CD4-positive, alpha-beta T cell (primary cell): ENCODE measurements at regions not wholly inside any gene's neighbourhood (a gene's known extent, or its start where the extent isn't known, plus 50 kb on each side); places are given as distances from the start of the nearest gene placed in this dataset.

Source experiments
- ATAC-seq: fragments of 200-7000 bp; cut with Tn5 transposase; one replicate; pipeline ENCODE4 v1.10.0; 2022; ENCODE audit warnings: mild to moderate bottlenecking; ENCODE audit not compliant: poor library complexity
- CTCF ChIA-PET: fragments of 350-600 bp; sonication (Branson Sonifier 250); formaldehyde crosslinking; loops from one replicate; lab custom pipeline; 2021; ENCODE audit warnings: antibody characterized with exemption, inconsistent platforms; lab: Charles Lee
- POLR2A ChIA-PET: fragments of 350-600 bp; sonication (Branson Sonifier 250); formaldehyde crosslinking; loops from one replicate; lab custom pipeline; 2021; ENCODE audit warnings: antibody characterized with exemption, inconsistent platforms; lab: Charles Lee
- DNase-seq, 14 experiments: peaks; one replicate each; pipeline ENCODE4 v3.0.0-alpha.2; 2013 to 2020; ENCODE audit warnings: mixed read lengths in 2 of 14
- H3K27ac ChIP-seq, 2 donors: one replicate each; pipeline versions ENCODE4 v1.5.1 to v1.7.0; 2013; ENCODE audit warnings: low read length in 2 of 2, low read depth in 1 of 2, mild to moderate bottlenecking in 1 of 2
- H3K27me3 ChIP-seq, 2 experiments: 1 replicate in 1 of 2; 2 replicates in 1 of 2; pipeline versions ENCODE4 v1.6.1 to v1.7.0; 2013; ENCODE audit warnings: low read length in 2 of 2, control low read depth in 1 of 2, mild to moderate bottlenecking in 1 of 2, moderate library complexity in 1 of 2; ENCODE audit not compliant: insufficient read depth in 2 of 2, control insufficient read depth in 1 of 2
- H3K36me3 ChIP-seq: one replicate; pipeline ENCODE4 v1.6.1; 2013; ENCODE audit warnings: low read length, control low read depth; ENCODE audit not compliant: insufficient read depth
- H3K4me1 ChIP-seq: one replicate; pipeline ENCODE4 v1.6.1; 2013; ENCODE audit warnings: low read length, control low read depth; ENCODE audit not compliant: insufficient read depth
- H3K4me3 ChIP-seq: one replicate; pipeline ENCODE4 v1.5.1; 2013; ENCODE audit warnings: mild to moderate bottlenecking, low read length, moderate library complexity
- H3K9me3 ChIP-seq, 2 experiments: 1 replicate in 1 of 2; 2 replicates in 1 of 2; pipeline versions ENCODE4 v1.6.1 to v1.7.0; 2013; ENCODE audit warnings: low read length in 2 of 2, mild to moderate bottlenecking in 2 of 2, control low read depth in 1 of 2, moderate library complexity in 1 of 2; ENCODE audit not compliant: control insufficient read depth in 1 of 2, insufficient read depth in 1 of 2
- H3K27ac Mint-ChIP-seq: one replicate; pipeline ENCODE4 v1.8.0; 2020; ENCODE audit warnings: mixed read lengths
- H3K27me3 Mint-ChIP-seq: one replicate; pipeline ENCODE4 v1.8.0; 2021; ENCODE audit warnings: mixed read lengths
- H3K36me3 Mint-ChIP-seq: one replicate; pipeline ENCODE4 v1.8.0; 2021; ENCODE audit warnings: low read depth, mixed read lengths
- H3K4me1 Mint-ChIP-seq: one replicate; pipeline ENCODE4 v1.8.0; 2021; ENCODE audit warnings: low read depth, mixed read lengths
- H3K4me3 Mint-ChIP-seq: one replicate; pipeline ENCODE4 v1.8.0; 2020; ENCODE audit warnings: mild to moderate bottlenecking, mixed read lengths
- H3K9me3 Mint-ChIP-seq: one replicate; pipeline ENCODE4 v1.8.0; 2020; ENCODE audit warnings: mixed read lengths
- intact Hi-C, 2 experiments: fragments of 100-400 bp; cut with DNase I in 1 of 2; cut with micrococcal nuclease in 1 of 2; formaldehyde crosslinking; loops; one replicate each; pipeline versions ENCODE4 v1.15.1 to v1.9.0; 2023 to 2025; cut with DNase I, micrococcal nuclease
- TF ChIP-seq, protein P1 (sequence below): fragments of 200-600 bp; IDR thresholded peaks from one replicate; pipeline ENCODE4 v1.8.0; 2022; ENCODE audit warnings: antibody characterized with exemption, mild to moderate bottlenecking

DNA sequence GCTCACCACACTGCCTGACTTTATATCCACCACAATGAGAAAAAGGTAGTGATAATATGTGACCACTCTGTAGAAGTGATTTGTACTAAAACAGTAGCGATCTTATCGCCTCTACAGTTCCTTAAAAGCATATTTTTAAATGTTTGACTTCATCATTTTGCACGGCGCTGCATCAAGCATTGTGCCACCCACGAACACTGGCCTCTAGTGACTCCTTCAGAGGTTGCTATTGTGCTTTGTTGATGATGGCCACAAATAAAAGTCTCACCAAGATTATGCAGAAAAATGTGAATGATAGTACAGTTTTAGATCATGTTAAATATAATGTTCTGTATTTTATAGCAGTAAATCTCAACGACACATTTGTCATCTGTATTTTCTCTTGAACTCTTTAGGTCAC is 186.5 kb upstream of the NCAM2 start:
- H3K27me3 Mint-ChIP-seq: no peaks in the 10 kb centered on the region
- peaks cover 11% of the 10 kb centered on the region for H3K9me3 Mint-ChIP-seq
- ChIA-PET CTCF (no interaction called here), POLR2A (no interaction called here)
- Histone ChIP-seq H3K36me3 (no peaks in the 10 kb centered on the region), H3K4me3 (no peak overlapping the region), H3K4me1 (no peaks in the 10 kb centered on the region), H3K9me3 (peaks cover 0 to 3% of the 10 kb centered on the region in 2 experiments), H3K27me3 (no peaks in the 10 kb centered on the region), H3K27ac (no peak overlapping the region)
- H3K36me3 Mint-ChIP-seq: no peaks in the 10 kb centered on the region
- ATAC-seq (no peak), DNase-seq (no peak)
- TF ChIP-seq, protein P1, sequence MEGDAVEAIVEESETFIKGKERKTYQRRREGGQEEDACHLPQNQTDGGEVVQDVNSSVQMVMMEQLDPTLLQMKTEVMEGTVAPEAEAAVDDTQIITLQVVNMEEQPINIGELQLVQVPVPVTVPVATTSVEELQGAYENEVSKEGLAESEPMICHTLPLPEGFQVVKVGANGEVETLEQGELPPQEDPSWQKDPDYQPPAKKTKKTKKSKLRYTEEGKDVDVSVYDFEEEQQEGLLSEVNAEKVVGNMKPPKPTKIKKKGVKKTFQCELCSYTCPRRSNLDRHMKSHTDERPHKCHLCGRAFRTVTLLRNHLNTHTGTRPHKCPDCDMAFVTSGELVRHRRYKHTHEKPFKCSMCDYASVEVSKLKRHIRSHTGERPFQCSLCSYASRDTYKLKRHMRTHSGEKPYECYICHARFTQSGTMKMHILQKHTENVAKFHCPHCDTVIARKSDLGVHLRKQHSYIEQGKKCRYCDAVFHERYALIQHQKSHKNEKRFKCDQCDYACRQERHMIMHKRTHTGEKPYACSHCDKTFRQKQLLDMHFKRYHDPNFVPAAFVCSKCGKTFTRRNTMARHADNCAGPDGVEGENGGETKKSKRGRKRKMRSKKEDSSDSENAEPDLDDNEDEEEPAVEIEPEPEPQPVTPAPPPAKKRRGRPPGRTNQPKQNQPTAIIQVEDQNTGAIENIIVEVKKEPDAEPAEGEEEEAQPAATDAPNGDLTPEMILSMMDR: no peak
- H3K27ac Mint-ChIP-seq: no peak overlapping the region
- no peaks in the 10 kb centered on the region for H3K4me1 Mint-ChIP-seq
- no peak overlapping the region for H3K4me3 Mint-ChIP-seq
- intact Hi-C loops: no loop called here

DNA sequence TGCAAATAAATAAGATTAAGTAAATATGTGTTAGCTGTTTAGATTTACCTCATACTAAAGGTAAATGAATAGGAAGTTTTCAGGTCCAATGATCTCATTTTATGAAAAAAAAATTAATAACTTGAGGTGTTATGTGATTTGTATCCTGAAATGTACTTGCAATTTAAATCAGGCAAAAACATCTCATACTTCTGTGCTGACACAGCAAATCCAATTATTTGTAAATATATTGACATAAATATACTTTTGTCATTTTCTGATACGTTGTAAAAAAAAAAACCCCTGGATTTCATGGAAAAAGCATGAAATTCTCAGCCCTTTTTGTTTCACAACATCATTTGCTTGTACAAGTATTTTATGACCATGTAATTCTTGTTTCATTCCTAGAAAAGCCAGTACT is 184.1 kb upstream of the NCAM2 start:
- no peaks in the 10 kb centered on the region for H3K27me3 ChIP-seq
- peaks cover 14% of the 10 kb centered on the region for H3K9me3 Mint-ChIP-seq
- no peaks in the 10 kb centered on the region for H3K36me3 ChIP-seq
- H3K36me3 Mint-ChIP-seq: no peaks in the 10 kb centered on the region
- H3K4me1 Mint-ChIP-seq: no peaks in the 10 kb centered on the region
- H3K27ac ChIP-seq: no peak overlapping the region
- H3K4me3 ChIP-seq: no peak overlapping the region
- POLR2A ChIA-PET: no interaction called here
- CTCF ChIA-PET: no interaction called here
- no peak overlapping the region for H3K4me3 Mint-ChIP-seq
- ATAC-seq (no peak), DNase-seq (no peak)
- TF ChIP-seq, protein P1: no peak
- H3K9me3 ChIP-seq: peaks cover 0 to 5% of the 10 kb centered on the region in 2 experiments
- intact Hi-C loops: no loop called here
- H3K27ac Mint-ChIP-seq: no peak overlapping the region
- no peaks in the 10 kb centered on the region for H3K4me1 ChIP-seq
- H3K27me3 Mint-ChIP-seq: no peaks in the 10 kb centered on the region

DNA sequence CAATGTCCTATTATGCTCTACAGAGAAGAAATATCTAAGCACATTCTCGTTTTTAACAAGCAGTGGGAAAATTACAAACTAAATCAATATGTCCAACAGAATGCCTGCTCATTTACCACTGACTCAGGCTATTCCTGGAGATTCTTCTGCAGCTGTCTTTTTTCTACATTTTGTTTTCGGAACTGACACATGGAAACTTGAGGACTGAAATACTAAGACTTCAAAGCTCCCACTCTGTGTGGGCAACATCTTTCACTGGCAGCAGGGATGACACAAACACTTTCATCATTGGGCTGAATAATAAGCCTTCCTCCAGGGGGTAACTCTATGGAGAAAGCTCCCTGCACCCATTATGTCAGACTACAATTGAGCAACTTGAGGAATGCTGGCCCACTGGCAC is 175.5 kb upstream of the NCAM2 start:
- Histone ChIP-seq H3K27me3 (no peaks in the 10 kb centered on the region), H3K4me3 (no peak overlapping the region), H3K36me3 (no peaks in the 10 kb centered on the region), H3K4me1 (no peaks in the 10 kb centered on the region), H3K9me3 (no peaks in the 10 kb centered on the region), H3K27ac (no peak overlapping the region)
- Mint-ChIP-seq H3K27me3 (no peaks in the 10 kb centered on the region), H3K36me3 (no peaks in the 10 kb centered on the region), H3K4me3 (no peak overlapping the region), H3K9me3 (peaks cover 8% of the 10 kb centered on the region), H3K27ac (no peak overlapping the region), H3K4me1 (no peaks in the 10 kb centered on the region)
- DNase-seq: no peak
- POLR2A ChIA-PET: no interaction called here
- intact Hi-C loops: no loop called here
- CTCF ChIA-PET: no interaction called here
- no peak for ATAC-seq
- TF ChIP-seq, protein P1: no peak
